HCT116 (cell line): ENCODE measurements at regions not wholly inside any gene's neighbourhood (a gene's known extent, or its start where the extent isn't known, plus 50 kb on each side); places are given as distances from the start of the nearest gene placed in this dataset.

ENCODE experiments used
- ATAC-seq: fragments of 200-7000 bp; cut with Tn5 transposase; 2 replicates; pipeline ENCODE4 v1.9.1; 2020; ENCODE audit warnings: mild to moderate bottlenecking, moderate library complexity
- BruUV-seq: library from RNA; stranded (reverse); fragments of 400-500 nt; replicated peaks from 2 replicates; lab custom pipeline; 2021; lab: Mats Ljungman, UMichigan
- CTCF ChIA-PET: fragments of 300-600 bp; sonication (Branson Sonifier 250); formaldehyde crosslinking; loops from one replicate; lab custom pipeline; 2021; ENCODE audit warnings: antibody characterized with exemption; lab: Charles Lee
- POLR2A ChIA-PET: fragments of 300-600, 350-600 bp; sonication (Branson Sonifier 250); formaldehyde crosslinking; loops from one replicate; lab custom pipeline; 2021; ENCODE audit warnings: antibody characterized with exemption; lab: Charles Lee
- RAD21 ChIA-PET, 2 experiments: fragments of 300-600 bp; sonication (Branson Sonifier 250); formaldehyde crosslinking; loops; one replicate each; lab custom pipeline; 2023; ENCODE audit warnings: low total read pairs in 2 of 2; ENCODE audit not compliant: uncharacterized antibody in 2 of 2, unreplicated experiment in 2 of 2, low non-redundant PET in 1 of 2; lab: Charles Lee
- DNase-seq: peaks from one replicate; pipeline ENCODE4 v3.0.0-alpha.2; 2010; ENCODE audit warnings: low read depth, low spot score
- H2AFZ ChIP-seq: fragments of 200-600 bp; shearing (Covaris generic), sonication (generic); 2 replicates; pipeline ENCODE4 v1.6.1; 2017; ENCODE audit warnings: low read depth, mixed run types, mixed read lengths, antibody characterized with exemption, low read length; ENCODE audit not compliant: poor library complexity, severe bottlenecking
- H3K27ac ChIP-seq: 2 replicates; pipeline ENCODE4 v1.5.1; 2012; ENCODE audit warnings: low read depth, low read length
- H3K27me3 ChIP-seq: fragments of 200-600 bp; sonication (generic); 2 replicates; pipeline ENCODE4 v1.6.1; 2016; ENCODE audit warnings: mixed run types, low read length, mixed read lengths; ENCODE audit not compliant: insufficient read depth
- H3K36me3 ChIP-seq, 2 experiments: fragments of 200-500 bp in 1 of 2; fragments of 200-600 bp in 1 of 2; sonication (Bioruptor generic) in 1 of 2; sonication (generic) in 1 of 2; 2 replicates each; pipeline versions ENCODE4 v1.5.1 to v1.6.1; 2014 to 2016; ENCODE audit warnings: low read length in 2 of 2, inconsistent platforms in 1 of 2, mixed read lengths in 1 of 2, mixed run types in 1 of 2; ENCODE audit not compliant: insufficient read depth in 2 of 2, control insufficient read depth in 1 of 2
- H3K4me1 ChIP-seq, 2 experiments: fragments of 200-600 bp in 1 of 2; sonication (generic) in 1 of 2; 2 replicates each; pipeline versions ENCODE4 v1.5.1 to v1.6.1; 2012 to 2017; ENCODE audit warnings: low read length in 2 of 2, inconsistent platforms in 1 of 2, mild to moderate bottlenecking in 1 of 2, mixed read lengths in 1 of 2, mixed run types in 1 of 2, moderate library complexity in 1 of 2; ENCODE audit not compliant: insufficient read depth in 2 of 2, control insufficient read depth in 1 of 2
- H3K4me2 ChIP-seq: fragments of 200-600 bp; sonication (generic); 2 replicates; pipeline ENCODE4 v1.6.1; 2017; ENCODE audit warnings: mixed run types, low read length, mixed read lengths
- H3K4me3 ChIP-seq, 2 experiments: fragments of 200-600 bp in 1 of 2; sonication (generic) in 1 of 2; replicated peaks in 1 of 2; 2 replicates each; pipeline ENCODE4 v1.5.1; 2011 to 2016; ENCODE audit warnings: low read length in 2 of 2, control low read depth in 1 of 2, low read depth in 1 of 2, mild to moderate bottlenecking in 1 of 2, mixed read lengths in 1 of 2, mixed run types in 1 of 2
- H3K79me2 ChIP-seq: fragments of 200-600 bp; sonication (generic); 2 replicates; pipeline ENCODE4 v1.6.1; 2017; ENCODE audit warnings: mild to moderate bottlenecking, mixed run types, low read length, moderate library complexity, mixed read lengths; ENCODE audit not compliant: insufficient read depth
- H3K9ac ChIP-seq: fragments of 200-600 bp; sonication (generic); 2 replicates; pipeline ENCODE4 v1.6.1; 2016; ENCODE audit warnings: low read length, mixed read lengths
- H3K9me2 ChIP-seq: fragments of 200-600 bp; sonication (generic), shearing (Covaris generic); 2 replicates; pipeline ENCODE4 v1.6.1; 2017; ENCODE audit warnings: mixed run types, mild to moderate bottlenecking, moderate library complexity; ENCODE audit not compliant: insufficient read depth
- H3K9me3 ChIP-seq, 2 experiments: fragments of 200-500 bp in 1 of 2; fragments of 200-600 bp in 1 of 2; sonication (Bioruptor generic) in 1 of 2; sonication (generic) in 1 of 2; 2 replicates each; pipeline ENCODE4 v1.6.1; 2014 to 2017; ENCODE audit warnings: low read length in 2 of 2, mixed read lengths in 2 of 2, inconsistent platforms in 1 of 2, low read depth in 1 of 2, mild to moderate bottlenecking in 1 of 2, mixed run types in 1 of 2, moderate library complexity in 1 of 2; ENCODE audit not compliant: control insufficient read depth in 1 of 2, insufficient read depth in 1 of 2
- H4K20me1 ChIP-seq: fragments of 200-600 bp; sonication (generic), shearing (Covaris generic); 2 replicates; pipeline ENCODE4 v1.6.1; 2017; ENCODE audit warnings: mixed run types, mild to moderate bottlenecking, moderate library complexity; ENCODE audit not compliant: insufficient read depth
- CTCF ChIP-seq, 3 experiments: fragments of 200-600 bp in 1 of 3; sonication (generic) in 1 of 3; IDR thresholded peaks in 2 of 3; conservative IDR thresholded peaks in 1 of 3; 2 replicates each; pipeline ENCODE4 v1.5.1; 2012 to 2017; ENCODE audit warnings: low read depth in 2 of 3, low read length in 2 of 3, antibody characterized with exemption in 1 of 3, borderline replicate concordance in 1 of 3, control low read depth in 1 of 3, mild to moderate bottlenecking in 1 of 3, mixed read lengths in 1 of 3, mixed run types in 1 of 3, moderate library complexity in 1 of 3; ENCODE audit not compliant: insufficient read depth in 1 of 3
- EGR1 ChIP-seq: IDR thresholded peaks from 2 replicates; pipeline ENCODE4 v1.6.1; 2012; ENCODE audit warnings: low read depth
- ELF1 ChIP-seq: IDR thresholded peaks from 2 replicates; pipeline ENCODE4 v1.6.1; 2012; ENCODE audit warnings: low read depth, borderline replicate concordance
- EZH2phosphoT487 ChIP-seq: fragments of 200-600 bp; IDR thresholded peaks from 2 replicates; pipeline ENCODE4 v1.6.1; 2018; ENCODE audit warnings: antibody characterized with exemption, borderline replicate concordance
- MAX ChIP-seq: IDR thresholded peaks from 2 replicates; pipeline ENCODE4 v1.6.1; 2012
- POLR2A ChIP-seq: IDR thresholded peaks from 2 replicates; pipeline ENCODE4 v1.7.0; 2011; ENCODE audit warnings: borderline replicate concordance; ENCODE audit not compliant: insufficient read depth, insufficient read length; ENCODE audit errors: extremely low read depth
- RAD21 ChIP-seq: IDR thresholded peaks from 2 replicates; pipeline ENCODE4 v1.6.1; 2012; ENCODE audit warnings: low read depth, mild to moderate bottlenecking
- SRF ChIP-seq: IDR thresholded peaks from 2 replicates; pipeline ENCODE4 v1.6.1; 2012; ENCODE audit warnings: low read depth
- intact Hi-C: fragments of 100-400 bp; cut with micrococcal nuclease; formaldehyde crosslinking; loops from 2 replicates; pipeline ENCODE4 v1.10.0; 2022
- TF ChIP-seq, protein P1 (sequence below): IDR thresholded peaks from 2 replicates; pipeline ENCODE4 v1.6.1; 2012; ENCODE audit warnings: low read depth
- TF ChIP-seq, protein P2 (sequence below): IDR thresholded peaks from 2 replicates; pipeline ENCODE4 v1.6.1; 2012

GRCh38 chr2:19835781-19836281 is 66.0 kb downstream of the TTC32 start:
- no peaks in the 10 kb centered on the region for H3K36me3 ChIP-seq
- ATAC-seq (no peak), DNase-seq (no peak)
- no peak overlapping the region for H3K27ac ChIP-seq
- no peaks in the 10 kb centered on the region for H3K4me1 ChIP-seq
- H4K20me1 ChIP-seq: no peaks in the 10 kb centered on the region
- no peak for TF ChIP-seq EZH2phosphoT487
- H3K79me2 ChIP-seq: no peaks in the 10 kb centered on the region
- no peaks in the 10 kb centered on the region for H3K9me3 ChIP-seq
- RAD21 ChIA-PET: no interaction called here
- intact Hi-C loops: no loop called here
- H2AFZ ChIP-seq: no peak overlapping the region
- no TSS peak for BruUV-seq
- H3K27me3 ChIP-seq: peaks cover 20% of the 10 kb centered on the region; the same call in 1 of the 2 replicates
- POLR2A ChIA-PET: no interaction called here
- CTCF ChIA-PET: no interaction called here
- no peak overlapping the region for H3K4me2 ChIP-seq
- no peak overlapping the region for H3K9ac ChIP-seq
- H3K9me2 ChIP-seq: no peaks in the 10 kb centered on the region
- H3K4me3 ChIP-seq: no peak overlapping the region

- H4K20me1 ChIP-seq: no peaks in the 10 kb centered on the region
- no peaks in the 10 kb centered on the region for H3K9me2 ChIP-seq
- H2AFZ ChIP-seq: no peak overlapping the region
- CTCF ChIA-PET: no interaction called here
- H3K4me2 ChIP-seq: no peak overlapping the region
- H3K9ac ChIP-seq: no peak overlapping the region
- ATAC-seq: no peak
- no peak for TF ChIP-seq POLR2A
- no peak for TF ChIP-seq SRF
- TF ChIP-seq, protein P1, sequence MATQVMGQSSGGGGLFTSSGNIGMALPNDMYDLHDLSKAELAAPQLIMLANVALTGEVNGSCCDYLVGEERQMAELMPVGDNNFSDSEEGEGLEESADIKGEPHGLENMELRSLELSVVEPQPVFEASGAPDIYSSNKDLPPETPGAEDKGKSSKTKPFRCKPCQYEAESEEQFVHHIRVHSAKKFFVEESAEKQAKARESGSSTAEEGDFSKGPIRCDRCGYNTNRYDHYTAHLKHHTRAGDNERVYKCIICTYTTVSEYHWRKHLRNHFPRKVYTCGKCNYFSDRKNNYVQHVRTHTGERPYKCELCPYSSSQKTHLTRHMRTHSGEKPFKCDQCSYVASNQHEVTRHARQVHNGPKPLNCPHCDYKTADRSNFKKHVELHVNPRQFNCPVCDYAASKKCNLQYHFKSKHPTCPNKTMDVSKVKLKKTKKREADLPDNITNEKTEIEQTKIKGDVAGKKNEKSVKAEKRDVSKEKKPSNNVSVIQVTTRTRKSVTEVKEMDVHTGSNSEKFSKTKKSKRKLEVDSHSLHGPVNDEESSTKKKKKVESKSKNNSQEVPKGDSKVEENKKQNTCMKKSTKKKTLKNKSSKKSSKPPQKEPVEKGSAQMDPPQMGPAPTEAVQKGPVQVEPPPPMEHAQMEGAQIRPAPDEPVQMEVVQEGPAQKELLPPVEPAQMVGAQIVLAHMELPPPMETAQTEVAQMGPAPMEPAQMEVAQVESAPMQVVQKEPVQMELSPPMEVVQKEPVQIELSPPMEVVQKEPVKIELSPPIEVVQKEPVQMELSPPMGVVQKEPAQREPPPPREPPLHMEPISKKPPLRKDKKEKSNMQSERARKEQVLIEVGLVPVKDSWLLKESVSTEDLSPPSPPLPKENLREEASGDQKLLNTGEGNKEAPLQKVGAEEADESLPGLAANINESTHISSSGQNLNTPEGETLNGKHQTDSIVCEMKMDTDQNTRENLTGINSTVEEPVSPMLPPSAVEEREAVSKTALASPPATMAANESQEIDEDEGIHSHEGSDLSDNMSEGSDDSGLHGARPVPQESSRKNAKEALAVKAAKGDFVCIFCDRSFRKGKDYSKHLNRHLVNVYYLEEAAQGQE: no peak
- no peak for TF ChIP-seq RAD21
- TF ChIP-seq EGR1: no peak
- TF ChIP-seq, protein P2, sequence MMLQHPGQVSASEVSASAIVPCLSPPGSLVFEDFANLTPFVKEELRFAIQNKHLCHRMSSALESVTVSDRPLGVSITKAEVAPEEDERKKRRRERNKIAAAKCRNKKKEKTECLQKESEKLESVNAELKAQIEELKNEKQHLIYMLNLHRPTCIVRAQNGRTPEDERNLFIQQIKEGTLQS: no peak
- TF ChIP-seq EZH2phosphoT487: no peak
- TF ChIP-seq CTCF (IDR thresholded peaks at IDR 0.05 in 2 of 3, conservative IDR thresholded peaks at IDR 0.05 in 1 of 3; ENCODE audit: borderline replicate concordance in 1 of 3, insufficient read depth in 1 of 3, low read depth in 2 of 3, low read length in 2 of 3): no peak
- TF ChIP-seq ELF1: no peak
- no peak for TF ChIP-seq MAX
- H3K36me3 ChIP-seq: no peaks in the 10 kb centered on the region
- no peak for DNase-seq
- no peak overlapping the region for H3K4me3 ChIP-seq
- no peaks in the 10 kb centered on the region for H3K9me3 ChIP-seq
- BruUV-seq: no TSS peak
- H3K27me3 ChIP-seq: peaks cover 19% of the 10 kb centered on the region; the same call in 1 of the 2 replicates
- H3K4me1 ChIP-seq: no peaks in the 10 kb centered on the region
- intact Hi-C loops: no loop called here
- no peak overlapping the region for H3K27ac ChIP-seq
- POLR2A ChIA-PET: no interaction called here
- RAD21 ChIA-PET: no interaction called here
- H3K79me2 ChIP-seq: no peaks in the 10 kb centered on the region
Observed at GRCh38 chr2:19833978-19834377, 67.8 kb downstream of the TTC32 start.
